ENCODE measurements at regions not wholly inside any gene's neighbourhood (a gene's known extent, or its start where the extent isn't known, plus 50 kb on each side); places are given as distances from the start of the nearest gene placed in this dataset.

DNA sequence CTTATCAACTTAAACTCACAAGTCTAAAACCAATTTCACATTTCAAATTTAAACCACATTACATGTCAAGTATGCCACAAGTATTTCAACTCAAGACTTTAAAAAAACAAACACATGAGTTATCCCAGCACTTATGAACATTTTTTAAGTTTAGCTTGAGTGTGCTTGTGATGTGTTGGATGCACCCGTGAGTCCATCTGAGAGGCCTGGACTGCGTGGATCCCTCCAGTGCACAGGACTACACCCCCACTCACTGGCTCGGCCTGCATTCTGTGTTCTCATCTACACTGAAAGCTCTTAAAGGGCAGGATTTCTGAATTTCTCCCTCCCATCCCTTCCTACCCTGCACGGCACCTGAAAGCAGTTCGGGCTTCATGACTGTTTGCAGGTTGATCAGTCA is 128.8 kb upstream of the CD93 start:
- TF ChIP-seq, protein P1, sequence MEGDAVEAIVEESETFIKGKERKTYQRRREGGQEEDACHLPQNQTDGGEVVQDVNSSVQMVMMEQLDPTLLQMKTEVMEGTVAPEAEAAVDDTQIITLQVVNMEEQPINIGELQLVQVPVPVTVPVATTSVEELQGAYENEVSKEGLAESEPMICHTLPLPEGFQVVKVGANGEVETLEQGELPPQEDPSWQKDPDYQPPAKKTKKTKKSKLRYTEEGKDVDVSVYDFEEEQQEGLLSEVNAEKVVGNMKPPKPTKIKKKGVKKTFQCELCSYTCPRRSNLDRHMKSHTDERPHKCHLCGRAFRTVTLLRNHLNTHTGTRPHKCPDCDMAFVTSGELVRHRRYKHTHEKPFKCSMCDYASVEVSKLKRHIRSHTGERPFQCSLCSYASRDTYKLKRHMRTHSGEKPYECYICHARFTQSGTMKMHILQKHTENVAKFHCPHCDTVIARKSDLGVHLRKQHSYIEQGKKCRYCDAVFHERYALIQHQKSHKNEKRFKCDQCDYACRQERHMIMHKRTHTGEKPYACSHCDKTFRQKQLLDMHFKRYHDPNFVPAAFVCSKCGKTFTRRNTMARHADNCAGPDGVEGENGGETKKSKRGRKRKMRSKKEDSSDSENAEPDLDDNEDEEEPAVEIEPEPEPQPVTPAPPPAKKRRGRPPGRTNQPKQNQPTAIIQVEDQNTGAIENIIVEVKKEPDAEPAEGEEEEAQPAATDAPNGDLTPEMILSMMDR (IDR thresholded peaks at IDR 0.05) = no peak
- no peak for TF ChIP-seq ZFX (IDR thresholded peaks at IDR 0.05; ENCODE audit: borderline replicate concordance)

Data from 22Rv1 (cell line).